Memory B cell (primary cell): ENCODE measurements at regions not wholly inside any gene's neighbourhood (a gene's known extent, or its start where the extent isn't known, plus 50 kb on each side); places are given as distances from the start of the nearest gene placed in this dataset.

Experiments used
- ATAC-seq: fragments of 150-1000 bp; cut with Tn5 transposase; 2 replicates; pipeline ENCODE4 v1.10.0; 2021; ENCODE audit warnings: low read depth, mild to moderate bottlenecking, moderate library complexity
- DNase-seq, 2 donors: peaks; one replicate each; pipeline ENCODE4 v3.0.0; 2022; ENCODE audit warnings: low spot score in 2 of 2
- H3K27ac Mint-ChIP-seq: one replicate; pipeline ENCODE4 v1.8.0; 2022; ENCODE audit warnings: mild to moderate bottlenecking, moderate library complexity, mixed read lengths
- H3K27me3 Mint-ChIP-seq: one replicate; pipeline ENCODE4 v1.8.0; 2022; ENCODE audit warnings: mixed read lengths
- H3K36me3 Mint-ChIP-seq: one replicate; pipeline ENCODE4 v1.8.0; 2022; ENCODE audit warnings: mild to moderate bottlenecking, mixed read lengths
- H3K4me1 Mint-ChIP-seq: one replicate; pipeline ENCODE4 v1.8.0; 2022; ENCODE audit warnings: mixed read lengths
- H3K4me3 Mint-ChIP-seq: one replicate; pipeline ENCODE4 v1.8.0; 2022; ENCODE audit warnings: mild to moderate bottlenecking, moderate library complexity, mixed read lengths
- H3K9me3 Mint-ChIP-seq: one replicate; pipeline ENCODE4 v1.8.0; 2022; ENCODE audit warnings: mixed read lengths

GRCh38 chrX:63513825-63514568 is 162.9 kb upstream of the SPIN4 start:
- Mint-ChIP-seq H3K4me3 (no peak overlapping the region), H3K9me3 (no peaks in the 10 kb centered on the region), H3K27ac (no peak overlapping the region), H3K27me3 (no peaks in the 10 kb centered on the region), H3K36me3 (no peaks in the 10 kb centered on the region), H3K4me1 (no peaks in the 10 kb centered on the region)
- ATAC-seq (no peak), DNase-seq (no peak)

GRCh38 chrX:63511361-63511760 is 160.2 kb upstream of the SPIN4 start:
- H3K9me3 Mint-ChIP-seq = no peaks in the 10 kb centered on the region
- DNase-seq = no peak
- no peaks in the 10 kb centered on the region for H3K36me3 Mint-ChIP-seq
- H3K27me3 Mint-ChIP-seq = no peaks in the 10 kb centered on the region
- no peak for ATAC-seq
- H3K27ac Mint-ChIP-seq = no peak overlapping the region
- H3K4me3 Mint-ChIP-seq = no peak overlapping the region
- no peaks in the 10 kb centered on the region for H3K4me1 Mint-ChIP-seq

GRCh38 chrX:63508668-63509067 is 157.5 kb upstream of the SPIN4 start:
- H3K4me3 Mint-ChIP-seq = no peak overlapping the region
- ATAC-seq (no peak), DNase-seq (no peak)
- H3K4me1 Mint-ChIP-seq = peaks cover 6% of the 10 kb centered on the region
- H3K27me3 Mint-ChIP-seq = no peaks in the 10 kb centered on the region
- H3K36me3 Mint-ChIP-seq = peaks cover 3% of the 10 kb centered on the region
- no peaks in the 10 kb centered on the region for H3K9me3 Mint-ChIP-seq
- no peak overlapping the region for H3K27ac Mint-ChIP-seq

- peak overlapping the region; percentile 21 for H3K27ac Mint-ChIP-seq
- ATAC-seq = no peak
- H3K4me3 Mint-ChIP-seq = no peak overlapping the region
- peaks cover 7% of the 10 kb centered on the region for H3K4me1 Mint-ChIP-seq
- no peaks in the 10 kb centered on the region for H3K9me3 Mint-ChIP-seq
- DNase-seq = no peak
- H3K27me3 Mint-ChIP-seq = no peaks in the 10 kb centered on the region
- H3K36me3 Mint-ChIP-seq = peaks cover 3% of the 10 kb centered on the region
Measured at GRCh38 chrX:63506320-63506719, 155.2 kb upstream of the SPIN4 start.

- Mint-ChIP-seq H3K9me3 (no peaks in the 10 kb centered on the region), H3K27ac (no peak overlapping the region)
Measured at GRCh38 chrX:63503541-63503940, 152.4 kb upstream of the SPIN4 start.

GRCh38 chrX:63488546-63489373 is 137.6 kb upstream of the SPIN4 start:
- H3K4me1 Mint-ChIP-seq = peaks cover 2% of the 10 kb centered on the region
- peaks cover 5% of the 10 kb centered on the region for H3K9me3 Mint-ChIP-seq
- DNase-seq = no peak
- no peak for ATAC-seq
- H3K27ac Mint-ChIP-seq = no peak overlapping the region
- H3K4me3 Mint-ChIP-seq = no peak overlapping the region
- H3K36me3 Mint-ChIP-seq = peaks cover 27% of the 10 kb centered on the region
- H3K27me3 Mint-ChIP-seq = no peaks in the 10 kb centered on the region

More at GRCh38 chrX:63503541-63503940, 152.4 kb upstream of the SPIN4 start:
- Mint-ChIP-seq H3K4me1 (peaks cover 7% of the 10 kb centered on the region), H3K27me3 (no peaks in the 10 kb centered on the region), H3K36me3 (peaks cover 5% of the 10 kb centered on the region), H3K4me3 (no peak overlapping the region)
- ATAC-seq (no peak), DNase-seq (no peak)

GRCh38 chrX:63475200-63475599 is 124.1 kb upstream of the SPIN4 start:
- H3K27me3 Mint-ChIP-seq = no peaks in the 10 kb centered on the region
- no peak for ATAC-seq
- peaks cover 40% of the 10 kb centered on the region for H3K36me3 Mint-ChIP-seq
- DNase-seq = no peak
- peaks cover 9% of the 10 kb centered on the region for H3K9me3 Mint-ChIP-seq
- H3K4me3 Mint-ChIP-seq = no peak overlapping the region
- H3K4me1 Mint-ChIP-seq = no peaks in the 10 kb centered on the region
- H3K27ac Mint-ChIP-seq = no peak overlapping the region

- Mint-ChIP-seq H3K9me3 (peaks cover 5% of the 10 kb centered on the region), H3K36me3 (peaks cover 20% of the 10 kb centered on the region), H3K4me1 (no peaks in the 10 kb centered on the region), H3K27ac (no peak overlapping the region), H3K27me3 (no peaks in the 10 kb centered on the region), H3K4me3 (no peak overlapping the region)
- ATAC-seq (no peak), DNase-seq (no peak)
Measured at GRCh38 chrX:63471004-63471403, 119.9 kb upstream of the SPIN4 start.

GRCh38 chrX:63470506-63470905 is 119.4 kb upstream of the SPIN4 start:
- H3K27ac Mint-ChIP-seq = no peak overlapping the region

GRCh38 chrX:63466690-63467089 is 115.6 kb upstream of the SPIN4 start:
- ATAC-seq (no peak), DNase-seq (no peak)
- Mint-ChIP-seq H3K4me3 (no peak overlapping the region), H3K27ac (no peak overlapping the region), H3K4me1 (peaks cover 2% of the 10 kb centered on the region), H3K36me3 (peaks cover 15% of the 10 kb centered on the region), H3K27me3 (no peaks in the 10 kb centered on the region), H3K9me3 (peaks cover 4% of the 10 kb centered on the region)

More at GRCh38 chrX:63470506-63470905, 119.4 kb upstream of the SPIN4 start:
- Mint-ChIP-seq H3K4me1 (no peaks in the 10 kb centered on the region), H3K27me3 (no peaks in the 10 kb centered on the region), H3K9me3 (peaks cover 3% of the 10 kb centered on the region), H3K36me3 (peaks cover 16% of the 10 kb centered on the region), H3K4me3 (no peak overlapping the region)
- ATAC-seq (no peak), DNase-seq (no peak)

GRCh38 chrX:63458981-63459380 is 107.8 kb upstream of the SPIN4 start:
- Mint-ChIP-seq H3K27me3 (no peaks in the 10 kb centered on the region), H3K4me1 (no peaks in the 10 kb centered on the region), H3K4me3 (no peak overlapping the region), H3K36me3 (peaks cover 24% of the 10 kb centered on the region), H3K27ac (no peak overlapping the region), H3K9me3 (peaks cover 10% of the 10 kb centered on the region)
- ATAC-seq (no peak), DNase-seq (no peak)

GRCh38 chrX:63453571-63453970 is 102.4 kb upstream of the SPIN4 start:
- H3K4me3 Mint-ChIP-seq = no peak overlapping the region
- DNase-seq = no peak
- no peaks in the 10 kb centered on the region for H3K27me3 Mint-ChIP-seq
- no peak for ATAC-seq
- peaks cover 36% of the 10 kb centered on the region for H3K36me3 Mint-ChIP-seq
- peaks cover 11% of the 10 kb centered on the region for H3K9me3 Mint-ChIP-seq
- no peak overlapping the region for H3K27ac Mint-ChIP-seq
- H3K4me1 Mint-ChIP-seq = no peaks in the 10 kb centered on the region

GRCh38 chrX:63441717-63442116 is 90.6 kb upstream of the SPIN4 start:
- H3K9me3 Mint-ChIP-seq = peaks cover 5% of the 10 kb centered on the region
- H3K27ac Mint-ChIP-seq = no peak overlapping the region
- H3K36me3 Mint-ChIP-seq = peaks cover 16% of the 10 kb centered on the region
- no peak overlapping the region for H3K4me3 Mint-ChIP-seq
- no peak for DNase-seq
- ATAC-seq = no peak
- H3K4me1 Mint-ChIP-seq = peaks cover 2% of the 10 kb centered on the region
- no peaks in the 10 kb centered on the region for H3K27me3 Mint-ChIP-seq

- ATAC-seq (no peak), DNase-seq (no peak)
- Mint-ChIP-seq H3K4me1 (peaks cover 2% of the 10 kb centered on the region), H3K4me3 (no peak overlapping the region), H3K36me3 (peaks cover 16% of the 10 kb centered on the region), H3K27ac (no peak overlapping the region), H3K27me3 (no peaks in the 10 kb centered on the region), H3K9me3 (peaks cover 5% of the 10 kb centered on the region)
Measured at GRCh38 chrX:63439580-63439979, 88.4 kb upstream of the SPIN4 start.
